AG09309 (cell line): ENCODE measurements at regions not wholly inside any gene's neighbourhood (a gene's known extent, or its start where the extent isn't known, plus 50 kb on each side); places are given as distances from the start of the nearest gene placed in this dataset.

ENCODE experiments used
- DNase-seq: peaks from one replicate; pipeline ENCODE4 v3.0.0-alpha.2; 2010; ENCODE audit warnings: low read depth
- H3K4me3 ChIP-seq: 2 replicates; pipeline ENCODE4 v1.5.1; 2011; ENCODE audit warnings: mild to moderate bottlenecking, low read depth, low read length, moderate library complexity; ENCODE audit not compliant: control insufficient read depth
- CTCF ChIP-seq: IDR thresholded peaks from 2 replicates; pipeline ENCODE4 v1.5.1; 2011; ENCODE audit warnings: mild to moderate bottlenecking, low read depth, low read length, inconsistent platforms; ENCODE audit not compliant: insufficient read depth, control insufficient read depth; ENCODE audit errors: missing control alignments

- H3K4me3 ChIP-seq: no peak overlapping the region
- no peak for TF ChIP-seq CTCF
- no peak for DNase-seq
These were observed 179.2 kb upstream of the NAMPT start for GRCh38 chr7:106463851-106464611.

GRCh38 chr7:106462914-106463482, 178.2 kb upstream of the NAMPT start:
- TF ChIP-seq CTCF: no peak
- no peak overlapping the region for H3K4me3 ChIP-seq
- no peak for DNase-seq

- peak; percentile 47 for TF ChIP-seq CTCF
- no peak overlapping the region for H3K4me3 ChIP-seq
- DNase-seq: no peak
These were observed 177.6 kb upstream of the NAMPT start for GRCh38 chr7:106462365-106462859.

- no peak for DNase-seq
- no peak overlapping the region for H3K4me3 ChIP-seq
- no peak for TF ChIP-seq CTCF
These were observed 176.0 kb upstream of the NAMPT start for GRCh38 chr7:106460792-106461254.

- no peak for DNase-seq
- no peak for TF ChIP-seq CTCF
- H3K4me3 ChIP-seq: no peak overlapping the region
These were observed 174.8 kb upstream of the NAMPT start for GRCh38 chr7:106459397-106460072.

- TF ChIP-seq CTCF: no peak
- no peak overlapping the region for H3K4me3 ChIP-seq
- DNase-seq: no peak
These were observed 172.9 kb upstream of the NAMPT start for GRCh38 chr7:106457678-106458077.
